D721Med (cell line): ENCODE measurements at regions not wholly inside any gene's neighbourhood (a gene's known extent, or its start where the extent isn't known, plus 50 kb on each side); places are given as distances from the start of the nearest gene placed in this dataset.

Source experiments
- DNase-seq: peaks from one replicate; pipeline ENCODE4 v3.0.0; 2011; ENCODE audit warnings: low spot score; ENCODE audit not compliant: insufficient read length
- FAIRE-seq: peaks from 2 replicates; lab custom pipeline; 2011; peaks lifted over from hg19 to GRCh38; lab: Jason Lieb, UNC
- TF ChIP-seq, protein P1 (sequence below): IDR thresholded peaks from 2 replicates; pipeline ENCODE4 v1.5.1; 2012; ENCODE audit warnings: mild to moderate bottlenecking, control low read depth; ENCODE audit not compliant: insufficient read depth; ENCODE audit errors: missing control alignments

DNA sequence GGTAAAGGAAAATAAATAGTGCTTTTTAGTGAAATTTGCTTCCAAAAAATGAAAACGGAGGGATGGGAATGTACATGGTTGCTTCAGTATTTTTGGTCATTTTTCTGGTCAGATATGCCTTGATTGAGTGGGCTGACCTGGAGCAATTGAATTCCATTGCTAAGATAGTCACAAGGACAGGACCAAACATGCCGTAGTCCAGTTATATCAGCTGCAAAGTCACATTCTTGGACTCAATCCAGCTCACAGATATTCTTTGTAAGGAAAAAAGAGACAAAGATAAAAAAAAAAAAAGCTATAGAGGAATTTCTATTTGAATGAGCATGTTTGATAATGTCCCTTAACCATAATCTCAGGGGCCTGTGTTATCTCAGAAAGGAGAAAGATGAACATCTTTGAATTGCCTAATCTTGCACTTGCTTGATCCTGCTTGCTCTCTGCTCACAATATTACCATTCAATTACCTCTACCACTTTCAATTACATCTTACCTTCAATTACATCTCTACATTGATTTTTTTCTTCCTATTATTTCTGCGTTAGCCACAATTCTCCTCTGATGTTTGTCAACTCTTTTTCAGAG, 75.4 kb upstream of the PACRGL start:
- TF ChIP-seq, protein P1, sequence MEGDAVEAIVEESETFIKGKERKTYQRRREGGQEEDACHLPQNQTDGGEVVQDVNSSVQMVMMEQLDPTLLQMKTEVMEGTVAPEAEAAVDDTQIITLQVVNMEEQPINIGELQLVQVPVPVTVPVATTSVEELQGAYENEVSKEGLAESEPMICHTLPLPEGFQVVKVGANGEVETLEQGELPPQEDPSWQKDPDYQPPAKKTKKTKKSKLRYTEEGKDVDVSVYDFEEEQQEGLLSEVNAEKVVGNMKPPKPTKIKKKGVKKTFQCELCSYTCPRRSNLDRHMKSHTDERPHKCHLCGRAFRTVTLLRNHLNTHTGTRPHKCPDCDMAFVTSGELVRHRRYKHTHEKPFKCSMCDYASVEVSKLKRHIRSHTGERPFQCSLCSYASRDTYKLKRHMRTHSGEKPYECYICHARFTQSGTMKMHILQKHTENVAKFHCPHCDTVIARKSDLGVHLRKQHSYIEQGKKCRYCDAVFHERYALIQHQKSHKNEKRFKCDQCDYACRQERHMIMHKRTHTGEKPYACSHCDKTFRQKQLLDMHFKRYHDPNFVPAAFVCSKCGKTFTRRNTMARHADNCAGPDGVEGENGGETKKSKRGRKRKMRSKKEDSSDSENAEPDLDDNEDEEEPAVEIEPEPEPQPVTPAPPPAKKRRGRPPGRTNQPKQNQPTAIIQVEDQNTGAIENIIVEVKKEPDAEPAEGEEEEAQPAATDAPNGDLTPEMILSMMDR = no peak
- no peak for FAIRE-seq
- no peak for DNase-seq

DNA sequence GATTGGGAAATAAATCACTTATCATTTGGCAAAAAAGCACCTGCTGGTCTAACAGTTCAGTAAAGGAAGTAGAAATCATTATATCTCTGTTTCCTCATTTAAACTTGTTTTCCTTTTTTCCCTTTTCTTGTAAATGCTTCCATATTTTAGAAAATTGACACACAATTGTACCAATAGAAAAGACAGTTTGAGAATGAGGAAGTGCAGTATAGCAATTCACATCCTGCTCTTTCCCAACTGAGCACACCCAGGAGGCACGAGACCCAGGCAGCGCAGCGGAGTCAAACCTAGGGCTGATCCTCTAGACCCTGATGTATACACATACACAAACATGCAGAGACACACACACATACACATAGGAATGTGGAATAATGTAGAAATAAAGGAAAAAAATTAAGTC, 74.8 kb upstream of the PACRGL start:
- FAIRE-seq (no peak), DNase-seq (no peak)
- TF ChIP-seq, protein P1 = no peak

DNA sequence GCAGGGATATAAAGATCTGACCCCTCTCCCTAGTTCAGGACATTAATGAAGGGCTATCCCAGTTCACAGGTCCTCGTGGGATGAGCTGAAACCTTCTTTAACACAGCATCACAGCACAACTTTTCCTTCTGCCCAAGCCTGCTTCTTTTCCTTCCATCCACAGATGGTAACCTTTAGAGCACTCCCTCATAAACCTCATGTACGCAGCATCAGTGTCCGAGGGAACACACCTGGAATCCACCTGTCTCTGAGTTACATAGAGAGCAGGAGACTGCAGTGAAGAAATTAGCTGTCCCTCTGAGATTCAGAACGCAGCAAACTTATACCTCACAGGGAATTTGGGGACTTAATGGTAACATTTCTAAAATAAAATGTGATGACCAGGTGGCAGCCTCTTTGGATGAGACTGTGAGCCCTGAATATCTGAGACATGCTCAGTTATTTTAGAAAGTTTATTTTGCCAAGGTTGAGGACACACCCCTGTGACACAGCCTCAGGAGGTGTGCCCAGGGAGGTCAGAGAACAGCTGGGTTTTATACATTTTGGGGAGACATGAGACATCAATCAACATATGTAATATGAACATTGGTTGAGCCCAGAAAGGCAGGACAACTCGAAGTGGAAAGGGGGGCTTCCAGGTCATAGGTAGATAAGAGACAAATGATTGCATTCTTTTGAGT, 73.8 kb upstream of the PACRGL start:
- TF ChIP-seq, protein P1 = no peak
- DNase-seq = no peak
- FAIRE-seq = no peak

DNA sequence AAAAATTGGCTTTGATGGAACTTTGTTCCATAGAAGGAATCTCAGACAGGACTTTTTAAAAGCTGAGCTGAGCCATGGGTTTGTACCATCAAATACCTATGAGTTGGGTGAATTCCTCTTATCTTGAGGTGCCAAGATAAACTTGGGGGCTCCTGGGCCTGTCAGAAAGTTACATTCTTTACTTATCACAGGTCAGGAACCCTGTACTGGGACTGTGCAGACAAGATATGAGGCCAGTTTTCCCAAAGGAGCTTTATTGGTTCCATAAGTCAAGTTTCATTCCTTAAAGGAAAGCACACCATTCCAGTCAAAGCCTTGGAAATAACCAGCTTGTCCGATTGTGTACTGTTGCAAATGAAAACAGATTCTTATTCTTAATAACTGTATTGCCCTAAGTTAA, 72.4 kb upstream of the PACRGL start:
- FAIRE-seq (no peak), DNase-seq (no peak)
- TF ChIP-seq, protein P1 = no peak

DNA sequence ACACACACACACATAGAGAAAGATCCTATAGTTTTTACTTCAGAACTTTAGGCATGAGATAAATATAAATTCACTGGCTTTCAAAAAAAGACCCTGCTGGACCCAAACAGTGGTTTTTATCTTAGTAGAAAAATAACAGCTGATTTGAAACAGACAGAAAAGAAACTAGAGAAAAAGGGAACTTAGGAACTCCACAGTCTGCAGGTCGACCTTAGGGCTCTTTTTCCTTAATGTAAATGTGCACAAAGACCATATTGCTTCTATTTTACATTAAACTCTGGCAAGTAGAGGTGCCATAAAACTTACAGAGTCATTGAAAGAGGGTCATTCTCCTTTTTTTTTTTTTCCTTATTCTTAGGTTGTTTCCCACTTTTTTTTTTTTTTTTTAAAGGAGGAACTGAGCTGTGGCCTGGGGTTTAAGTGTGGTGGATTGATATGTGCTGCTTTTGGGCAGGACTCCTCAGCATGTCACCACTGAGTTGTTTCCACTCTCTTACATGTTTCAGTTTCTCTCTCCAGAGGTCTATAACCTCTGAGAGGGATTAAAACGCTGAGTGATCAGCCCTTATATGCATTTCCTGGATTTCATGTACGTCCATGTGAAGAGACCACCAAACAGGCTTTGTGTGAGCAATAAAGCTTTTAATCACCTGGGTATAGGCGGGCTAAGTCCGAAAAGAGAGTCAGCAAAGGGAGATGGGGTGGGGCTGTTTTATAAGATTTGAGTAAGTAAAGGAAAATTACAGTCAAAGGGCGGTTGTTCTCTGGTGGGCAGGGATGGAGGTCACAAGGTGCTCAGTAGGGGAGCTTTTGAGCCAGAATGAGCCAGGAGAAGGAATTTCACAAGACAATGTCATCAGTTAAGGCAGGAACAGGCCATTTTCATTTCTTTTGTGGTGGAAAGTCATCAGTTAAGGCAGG, 70.8 kb upstream of the PACRGL start:
- no peak for DNase-seq
- TF ChIP-seq, protein P1 = no peak
- no peak for FAIRE-seq

DNA sequence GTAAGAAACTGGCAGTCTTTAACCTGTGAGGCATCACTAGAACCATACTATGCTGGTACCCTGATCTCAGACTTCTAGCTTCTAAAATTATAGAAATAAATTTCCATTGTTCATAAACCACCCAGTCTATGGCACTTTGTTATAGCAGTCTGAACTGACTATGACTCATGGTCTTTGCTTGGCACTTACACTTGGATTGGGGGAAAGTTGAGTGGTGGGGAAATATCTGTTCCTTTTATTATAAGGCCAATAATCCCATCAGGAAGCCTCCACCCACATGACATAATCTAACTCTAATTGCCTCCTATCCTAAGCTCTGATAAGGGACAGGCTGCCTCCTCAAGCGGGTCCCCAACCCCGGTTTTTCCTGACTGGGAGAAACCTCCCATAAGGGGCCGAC, 61.4 kb upstream of the PACRGL start:
- TF ChIP-seq, protein P1 = no peak
- FAIRE-seq (no peak), DNase-seq (no peak)

DNA sequence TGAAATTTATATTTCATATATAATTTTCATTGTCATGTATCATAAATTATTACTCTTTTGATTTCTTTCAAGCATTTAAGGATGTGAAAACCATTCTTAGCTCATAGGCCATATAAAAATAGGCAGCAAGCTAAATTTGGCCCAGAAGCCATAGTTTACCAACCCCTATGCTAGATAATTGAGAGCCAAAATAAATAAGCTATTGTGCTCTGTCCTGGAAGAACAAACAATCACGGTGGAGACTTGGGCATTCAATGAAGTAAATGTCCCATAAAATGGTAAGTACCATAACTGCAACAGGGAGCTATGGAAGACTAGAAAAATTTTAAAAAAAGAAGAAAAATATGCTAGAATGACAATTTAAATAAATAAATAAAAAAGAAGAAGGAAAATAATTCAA, 60.9 kb upstream of the PACRGL start:
- DNase-seq (no peak), FAIRE-seq (no peak)
- TF ChIP-seq, protein P1 = no peak
